NCI-H1105 (cell line): ENCODE measurements at regions not wholly inside any gene's neighbourhood (a gene's known extent, or its start where the extent isn't known, plus 50 kb on each side); places are given as distances from the start of the nearest gene placed in this dataset.
A peak's percentile ranks its signal among the peaks of the same experiment; 100 is the strongest.

Source experiments
- DNase-seq: peaks from one replicate; lab custom pipeline; 2025; lab: John Stamatoyannopoulos, UW

- no peak for DNase-seq
Measured at GRCh38 chr9:23441275-23441674, 384.8 kb downstream of the ELAVL2 start.

- no peak for DNase-seq
Measured at GRCh38 chr9:23444658-23445057, 381.4 kb downstream of the ELAVL2 start.

GRCh38 chr9:23447166-23447565 is 378.9 kb downstream of the ELAVL2 start:
- no peak for DNase-seq

GRCh38 chr9:23447944-23448343 is 378.1 kb downstream of the ELAVL2 start:
- DNase-seq, result no peak

- DNase-seq, result no peak
Measured at GRCh38 chr9:23451802-23452418, 374.1 kb downstream of the ELAVL2 start.

- DNase-seq, result no peak
Measured at GRCh38 chr9:23464275-23464674, 361.8 kb downstream of the ELAVL2 start.

- DNase-seq, result no peak
Measured at GRCh38 chr9:23467276-23467675, 358.8 kb downstream of the ELAVL2 start.

- DNase-seq, result no peak
Measured at GRCh38 chr9:23477908-23478307, 348.1 kb downstream of the ELAVL2 start.

GRCh38 chr9:23483566-23483965 is 342.5 kb downstream of the ELAVL2 start:
- no peak for DNase-seq

GRCh38 chr9:23492126-23493002 is 333.7 kb downstream of the ELAVL2 start:
- DNase-seq, result peak; percentile 13

- no peak for DNase-seq
Measured at GRCh38 chr9:23493219-23493618, 332.8 kb downstream of the ELAVL2 start.

GRCh38 chr9:23496489-23497136 is 329.4 kb downstream of the ELAVL2 start:
- DNase-seq, result no peak

- no peak for DNase-seq
Measured at GRCh38 chr9:23497137-23497504, 328.9 kb downstream of the ELAVL2 start.

GRCh38 chr9:23502004-23502403 is 324.0 kb downstream of the ELAVL2 start:
- DNase-seq, result no peak

GRCh38 chr9:23522952-23523351 is 303.1 kb downstream of the ELAVL2 start:
- DNase-seq, result no peak

GRCh38 chr9:23524607-23525155 is 301.4 kb downstream of the ELAVL2 start:
- no peak for DNase-seq

- DNase-seq, result no peak
Measured at GRCh38 chr9:23526806-23527205, 299.2 kb downstream of the ELAVL2 start.

- DNase-seq, result no peak
Measured at GRCh38 chr9:23532282-23532681, 293.8 kb downstream of the ELAVL2 start.

GRCh38 chr9:23537192-23538066 is 288.6 kb downstream of the ELAVL2 start:
- DNase-seq, result no peak

GRCh38 chr9:23538067-23538402 is 288.0 kb downstream of the ELAVL2 start:
- no peak for DNase-seq

- DNase-seq, result no peak
Measured at GRCh38 chr9:23538461-23539003, 287.5 kb downstream of the ELAVL2 start.

GRCh38 chr9:23539311-23539710 is 286.7 kb downstream of the ELAVL2 start:
- no peak for DNase-seq
